Mesothelial cell of epicardium (in vitro differentiated cells): ENCODE measurements at regions not wholly inside any gene's neighbourhood (a gene's known extent, or its start where the extent isn't known, plus 50 kb on each side); places are given as distances from the start of the nearest gene placed in this dataset.

Source experiments
- DNase-seq, 2 experiments: peaks; one replicate each; pipeline ENCODE4 v3.0.0; 2021; ENCODE audit warnings: low spot score in 2 of 2; ENCODE audit not compliant: unreplicated experiment in 2 of 2
- H3K27ac Mint-ChIP-seq: 2 replicates; pipeline ENCODE4 v1.8.0; 2021; ENCODE audit warnings: mixed read lengths
- H3K27me3 Mint-ChIP-seq: 2 replicates; pipeline ENCODE4 v1.8.0; 2021; ENCODE audit warnings: low read depth, mixed read lengths
- H3K36me3 Mint-ChIP-seq: 2 replicates; pipeline ENCODE4 v1.8.0; 2021; ENCODE audit warnings: mixed read lengths
- H3K4me1 Mint-ChIP-seq: 2 replicates; pipeline ENCODE4 v1.8.0; 2021; ENCODE audit warnings: mixed read lengths
- H3K4me3 Mint-ChIP-seq: 2 replicates; pipeline ENCODE4 v1.8.0; 2021; ENCODE audit warnings: mild to moderate bottlenecking, moderate library complexity, mixed read lengths
- H3K9me3 Mint-ChIP-seq: 2 replicates; pipeline ENCODE4 v1.8.0; 2021; ENCODE audit warnings: mixed read lengths
- TF ChIP-seq, protein P1 (sequence below): fragments of 200-600 bp; sonication (generic); IDR thresholded peaks from one replicate; pipeline ENCODE4 v1.5.0; 2021; ENCODE audit warnings: antibody characterized with exemption; ENCODE audit not compliant: unreplicated experiment

DNA sequence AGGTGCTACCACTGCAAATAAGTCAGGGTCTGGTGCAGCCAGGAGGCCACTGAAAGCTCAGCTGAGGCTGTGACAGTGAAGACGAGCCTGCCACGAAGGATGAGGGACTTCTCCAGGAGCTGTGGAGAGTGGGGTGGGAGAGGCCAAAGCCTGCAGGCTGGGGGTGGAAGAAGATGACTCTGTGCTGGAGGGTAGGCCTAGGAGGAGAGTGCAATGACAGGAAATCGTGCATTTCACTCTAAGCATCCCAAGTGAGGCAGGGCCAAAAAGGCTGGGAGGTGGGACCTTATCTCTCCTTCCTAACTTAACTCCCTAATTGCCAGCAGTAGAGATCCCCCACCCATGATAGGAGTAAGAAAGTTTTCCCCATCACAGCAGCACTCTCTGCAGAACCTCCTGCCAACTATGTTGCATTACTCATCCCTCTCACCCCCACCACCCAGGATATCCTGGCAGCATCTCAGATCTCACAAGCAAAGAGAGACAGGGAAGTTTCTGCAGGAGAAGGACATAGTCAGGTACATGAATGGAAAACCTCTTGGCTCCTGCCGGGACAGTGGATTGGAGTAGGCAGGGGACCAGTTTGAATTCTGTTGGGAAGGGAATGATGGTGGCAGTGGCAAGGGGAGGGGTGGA is 466.2 kb downstream of the CDH26 start:
- no peaks in the 10 kb centered on the region for H3K36me3 Mint-ChIP-seq
- peaks cover 6% of the 10 kb centered on the region for H3K27me3 Mint-ChIP-seq
- H3K9me3 Mint-ChIP-seq, result no peaks in the 10 kb centered on the region
- DNase-seq, result no peak
- no peak overlapping the region for H3K27ac Mint-ChIP-seq
- no peaks in the 10 kb centered on the region for H3K4me1 Mint-ChIP-seq
- TF ChIP-seq, protein P1, sequence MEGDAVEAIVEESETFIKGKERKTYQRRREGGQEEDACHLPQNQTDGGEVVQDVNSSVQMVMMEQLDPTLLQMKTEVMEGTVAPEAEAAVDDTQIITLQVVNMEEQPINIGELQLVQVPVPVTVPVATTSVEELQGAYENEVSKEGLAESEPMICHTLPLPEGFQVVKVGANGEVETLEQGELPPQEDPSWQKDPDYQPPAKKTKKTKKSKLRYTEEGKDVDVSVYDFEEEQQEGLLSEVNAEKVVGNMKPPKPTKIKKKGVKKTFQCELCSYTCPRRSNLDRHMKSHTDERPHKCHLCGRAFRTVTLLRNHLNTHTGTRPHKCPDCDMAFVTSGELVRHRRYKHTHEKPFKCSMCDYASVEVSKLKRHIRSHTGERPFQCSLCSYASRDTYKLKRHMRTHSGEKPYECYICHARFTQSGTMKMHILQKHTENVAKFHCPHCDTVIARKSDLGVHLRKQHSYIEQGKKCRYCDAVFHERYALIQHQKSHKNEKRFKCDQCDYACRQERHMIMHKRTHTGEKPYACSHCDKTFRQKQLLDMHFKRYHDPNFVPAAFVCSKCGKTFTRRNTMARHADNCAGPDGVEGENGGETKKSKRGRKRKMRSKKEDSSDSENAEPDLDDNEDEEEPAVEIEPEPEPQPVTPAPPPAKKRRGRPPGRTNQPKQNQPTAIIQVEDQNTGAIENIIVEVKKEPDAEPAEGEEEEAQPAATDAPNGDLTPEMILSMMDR, result no peak
- no peak overlapping the region for H3K4me3 Mint-ChIP-seq

DNA sequence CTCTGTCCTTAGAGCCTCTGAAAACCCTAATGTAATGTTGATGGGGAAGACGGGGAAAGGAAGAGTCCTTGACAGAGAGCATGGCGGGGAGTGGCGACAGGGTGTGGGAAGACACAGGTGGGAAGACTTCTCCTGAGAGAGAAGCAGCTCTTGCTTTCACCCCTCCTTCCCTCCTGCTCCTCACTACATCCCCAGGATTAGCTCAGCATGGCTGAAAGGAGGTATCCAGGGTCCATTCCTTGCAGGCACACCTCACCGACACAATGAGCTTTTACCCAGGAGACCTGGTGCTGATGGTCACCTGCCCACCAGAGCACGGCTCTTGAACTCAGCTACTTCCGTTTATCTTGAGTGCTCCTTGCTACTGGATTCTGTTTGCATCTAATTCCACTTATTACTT is 469.3 kb downstream of the CDH26 start:
- no peaks in the 10 kb centered on the region for H3K4me1 Mint-ChIP-seq
- H3K9me3 Mint-ChIP-seq, result no peaks in the 10 kb centered on the region
- no peak for DNase-seq
- no peaks in the 10 kb centered on the region for H3K36me3 Mint-ChIP-seq
- peaks cover 18% of the 10 kb centered on the region for H3K27me3 Mint-ChIP-seq
- TF ChIP-seq, protein P1, result no peak
- H3K4me3 Mint-ChIP-seq, result no peak overlapping the region
- H3K27ac Mint-ChIP-seq, result no peak overlapping the region

DNA sequence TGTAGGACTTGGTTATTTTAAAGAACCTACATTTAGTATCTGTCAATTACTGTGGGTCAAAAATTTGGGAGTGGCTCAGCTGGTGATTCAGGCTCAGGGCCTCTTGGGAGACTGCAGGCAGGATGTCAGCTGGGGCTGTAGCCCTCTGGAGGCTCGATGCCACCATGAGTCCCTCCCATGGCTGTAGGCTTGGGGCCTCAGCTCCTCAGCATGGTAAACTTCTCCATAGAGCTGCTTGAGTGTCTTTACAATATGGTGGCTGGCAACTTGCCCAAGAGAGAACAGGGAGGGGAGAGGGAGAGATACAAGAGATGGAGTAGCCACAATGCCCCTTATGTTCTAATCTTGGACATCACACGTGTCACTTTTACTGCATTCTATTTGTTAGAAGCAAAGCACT is 470.4 kb downstream of the CDH26 start:
- no peak for DNase-seq
- H3K27me3 Mint-ChIP-seq, result peaks cover 18% of the 10 kb centered on the region
- no peaks in the 10 kb centered on the region for H3K4me1 Mint-ChIP-seq
- TF ChIP-seq, protein P1, result no peak
- no peaks in the 10 kb centered on the region for H3K9me3 Mint-ChIP-seq
- no peaks in the 10 kb centered on the region for H3K36me3 Mint-ChIP-seq
- no peak overlapping the region for H3K4me3 Mint-ChIP-seq
- H3K27ac Mint-ChIP-seq, result no peak overlapping the region

DNA sequence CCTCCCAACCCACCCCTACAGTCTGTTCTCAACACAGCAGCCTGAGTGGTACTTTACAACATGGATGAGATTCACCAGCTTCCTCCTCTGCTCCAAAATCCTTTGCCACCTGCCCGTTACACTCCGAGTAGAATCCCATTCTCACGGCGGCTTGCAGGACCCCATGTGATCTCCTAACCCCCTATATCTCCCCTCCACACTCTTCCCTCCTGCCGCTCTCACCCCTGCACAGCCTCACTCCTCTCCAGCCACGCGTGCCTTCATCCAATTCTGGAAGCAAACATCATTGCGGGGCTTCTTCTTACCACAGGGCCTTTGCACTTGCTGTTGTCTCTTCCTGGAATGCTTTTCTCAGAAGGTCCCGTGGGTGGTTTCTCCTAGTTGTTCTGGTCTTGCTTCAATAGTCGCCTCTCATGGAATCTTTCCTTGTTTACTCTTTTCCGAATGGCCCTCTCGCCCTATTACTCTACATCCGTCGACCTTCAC is 472.3 kb downstream of the CDH26 start:
- Mint-ChIP-seq H3K36me3 (no peaks in the 10 kb centered on the region), H3K27me3 (peaks cover 21% of the 10 kb centered on the region), H3K4me1 (no peaks in the 10 kb centered on the region), H3K9me3 (no peaks in the 10 kb centered on the region), H3K27ac (no peak overlapping the region), H3K4me3 (no peak overlapping the region)
- DNase-seq, result no peak
- TF ChIP-seq, protein P1, result no peak

DNA sequence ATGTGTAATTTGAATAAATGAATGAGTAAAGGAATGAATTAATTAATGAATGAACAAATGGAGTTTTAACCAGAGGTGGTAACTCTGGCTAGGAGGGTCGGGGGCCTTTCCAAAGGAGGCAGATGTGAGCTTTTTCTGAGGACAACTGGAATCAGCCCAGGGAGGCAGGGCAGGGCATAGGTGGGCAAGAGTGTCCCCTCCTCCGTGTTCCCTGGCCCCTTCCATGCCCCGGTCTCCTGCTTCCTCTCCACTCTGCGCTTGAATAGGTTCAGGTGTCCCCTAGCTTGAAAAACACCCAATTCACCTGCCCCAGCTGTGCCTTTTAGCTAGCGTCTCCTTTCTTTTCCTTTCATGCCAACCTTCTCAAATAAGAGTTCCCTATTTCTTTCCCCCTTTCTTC is 473.1 kb downstream of the CDH26 start:
- Mint-ChIP-seq H3K36me3 (no peaks in the 10 kb centered on the region), H3K4me1 (no peaks in the 10 kb centered on the region), H3K4me3 (no peak overlapping the region), H3K27ac (no peak overlapping the region), H3K9me3 (no peaks in the 10 kb centered on the region), H3K27me3 (peaks cover 19% of the 10 kb centered on the region)
- TF ChIP-seq, protein P1, result no peak
- DNase-seq, result no peak
